ENCODE measurements at regions not wholly inside any gene's neighbourhood (a gene's known extent, or its start where the extent isn't known, plus 50 kb on each side); places are given as distances from the start of the nearest gene placed in this dataset.

DNA sequence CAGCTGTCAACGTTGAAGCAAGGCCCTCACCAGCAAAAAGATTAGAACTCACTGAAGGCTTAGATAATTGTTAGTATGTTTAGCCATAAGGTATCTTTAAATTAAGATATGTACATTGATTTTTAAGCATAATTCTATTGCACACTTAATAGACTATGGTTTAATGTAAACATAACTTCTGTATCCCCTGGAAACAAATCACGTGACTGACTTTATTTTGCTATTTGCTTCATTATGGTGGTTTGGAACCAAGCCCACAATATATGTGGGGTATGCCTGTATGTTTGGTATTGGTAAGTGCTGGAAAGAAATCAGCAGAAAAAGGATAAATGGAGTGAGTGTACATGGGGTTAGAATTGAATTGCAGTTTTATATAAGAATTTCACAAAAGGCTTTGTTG, 111.9 kb downstream of the NMUR2 start:
- no peak for TF ChIP-seq CTCF (IDR thresholded peaks at IDR 0.05; ENCODE audit: control insufficient read depth, extremely low read depth, insufficient read depth)
- DNase-seq (ENCODE audit: low read depth) = no peak
- no peak overlapping the region for H3K4me3 ChIP-seq (ENCODE audit: low read depth, low read length)

GRCh38 chr5:152290181-152290580, 114.9 kb downstream of the NMUR2 start:
- no peak for DNase-seq (ENCODE audit: low read depth)
- TF ChIP-seq CTCF (IDR thresholded peaks at IDR 0.05; ENCODE audit: control insufficient read depth, extremely low read depth, insufficient read depth) = no peak
- no peak overlapping the region for H3K4me3 ChIP-seq (ENCODE audit: low read depth, low read length)

DNA sequence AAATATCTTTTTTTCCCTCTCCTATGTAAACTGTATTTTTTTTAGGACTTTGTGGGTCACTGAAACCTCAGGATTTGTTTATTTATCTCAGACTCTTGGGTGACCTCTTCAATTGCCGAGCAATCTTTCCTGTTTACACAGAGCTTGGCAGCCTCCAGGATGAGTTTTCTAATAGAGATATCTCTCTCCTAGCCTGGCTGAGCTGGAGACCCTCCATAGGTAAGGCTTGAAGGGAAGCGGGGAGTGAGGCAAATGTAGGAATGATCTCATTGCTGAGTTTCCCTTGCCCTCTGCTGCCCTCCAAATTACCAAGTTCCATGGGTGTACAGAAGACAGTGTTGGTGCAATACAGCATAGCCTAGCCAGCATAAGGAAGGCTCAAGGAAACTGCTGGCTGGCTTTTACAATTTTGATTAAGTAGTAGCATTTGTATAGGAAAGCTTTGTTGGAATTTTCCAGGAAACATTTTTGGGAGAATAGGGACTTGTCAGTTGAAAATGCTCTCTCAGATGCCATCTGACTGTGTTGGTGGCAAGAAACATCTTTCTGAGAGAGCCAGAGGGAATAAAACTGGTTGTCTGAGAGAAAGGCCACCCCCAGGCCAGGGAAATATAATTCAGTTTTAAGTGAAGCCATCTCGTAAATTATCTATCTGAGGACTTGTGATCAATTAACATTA, 116.0 kb downstream of the NMUR2 start:
- no peak overlapping the region for H3K4me3 ChIP-seq (ENCODE audit: low read depth, low read length)
- no peak for DNase-seq (ENCODE audit: low read depth)

DNA sequence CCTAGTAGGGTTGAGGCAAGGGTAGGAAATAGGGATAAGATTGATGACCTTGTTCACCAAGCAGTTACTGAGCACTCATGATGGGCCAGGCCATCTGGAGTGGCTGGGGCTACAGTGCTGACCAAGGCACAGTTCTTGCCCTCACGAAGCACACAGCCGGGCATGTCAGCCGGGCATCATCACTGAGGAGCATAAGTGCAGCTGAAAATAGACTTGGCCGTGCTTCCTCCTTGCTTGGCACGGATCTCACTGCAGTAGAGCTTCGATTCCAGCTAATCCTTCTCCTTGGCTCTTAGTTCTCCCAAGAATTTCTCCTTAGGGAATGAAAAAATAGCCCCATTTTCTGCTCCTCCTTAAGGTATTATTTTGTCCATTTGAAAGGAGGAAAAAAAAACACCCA, 116.6 kb downstream of the NMUR2 start:
- H3K4me3 ChIP-seq (ENCODE audit: low read depth, low read length) = no peak overlapping the region
- no peak for DNase-seq (ENCODE audit: low read depth)
- TF ChIP-seq CTCF (IDR thresholded peaks at IDR 0.05; ENCODE audit: control insufficient read depth, extremely low read depth, insufficient read depth) = no peak

More for the DNA sequence above, 116.0 kb downstream of the NMUR2 start:
- no peak for TF ChIP-seq CTCF (IDR thresholded peaks at IDR 0.05; ENCODE audit: control insufficient read depth, extremely low read depth, insufficient read depth)

- no peak for DNase-seq (ENCODE audit: low read depth)
- no peak for TF ChIP-seq CTCF (IDR thresholded peaks at IDR 0.05; ENCODE audit: control insufficient read depth, extremely low read depth, insufficient read depth)
- no peak overlapping the region for H3K4me3 ChIP-seq (ENCODE audit: low read depth, low read length)
Measured at GRCh38 chr5:152285764-152286163, 119.3 kb downstream of the NMUR2 start.

DNA sequence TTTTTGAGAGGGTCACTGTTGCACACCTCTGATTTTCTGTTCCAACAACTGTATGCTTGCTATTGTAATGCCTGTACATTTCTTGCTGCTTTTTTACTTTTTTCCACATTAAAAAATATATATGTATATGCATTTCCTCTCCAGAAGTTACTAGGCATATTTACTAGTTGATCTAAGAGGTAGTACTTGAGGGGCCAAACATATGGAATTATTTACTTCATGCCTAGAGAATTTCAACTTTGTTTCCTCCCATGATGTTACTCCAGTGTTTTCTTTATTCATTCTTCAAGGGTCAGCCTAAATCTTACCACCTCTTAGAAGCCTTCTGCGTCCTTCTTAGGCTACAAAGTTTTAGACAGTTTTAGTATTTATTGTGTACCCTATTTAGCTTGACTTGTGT, 122.7 kb downstream of the NMUR2 start:
- no peak overlapping the region for H3K4me3 ChIP-seq (ENCODE audit: low read depth, low read length)
- no peak for TF ChIP-seq CTCF (IDR thresholded peaks at IDR 0.05; ENCODE audit: control insufficient read depth, extremely low read depth, insufficient read depth)
- DNase-seq (ENCODE audit: low read depth) = no peak

DNA sequence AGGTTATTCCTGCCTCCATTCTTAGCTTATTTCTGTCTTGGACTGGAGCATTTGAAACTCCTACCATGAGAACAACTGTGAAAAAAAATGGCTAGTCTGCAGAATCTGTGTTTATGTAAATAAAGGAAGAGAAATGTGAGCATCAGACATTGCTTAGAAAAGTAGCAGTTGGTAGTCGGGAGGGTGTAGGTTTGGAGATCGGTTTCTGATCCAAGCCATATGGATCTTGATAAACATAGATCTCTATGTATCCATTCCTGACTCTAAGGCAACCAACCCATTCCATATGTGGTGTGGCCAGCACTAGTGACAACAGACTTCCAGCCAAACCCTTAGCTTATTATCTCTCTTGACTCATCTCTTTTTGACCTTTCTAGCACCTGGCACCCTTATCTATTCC, 127.1 kb downstream of the NMUR2 start:
- TF ChIP-seq CTCF (IDR thresholded peaks at IDR 0.05; ENCODE audit: control insufficient read depth, extremely low read depth, insufficient read depth) = no peak
- no peak for DNase-seq (ENCODE audit: low read depth)
- H3K4me3 ChIP-seq (ENCODE audit: low read depth, low read length) = no peak overlapping the region
